HepG2 (cell line): ENCODE measurements at regions not wholly inside any gene's neighbourhood (a gene's known extent, or its start where the extent isn't known, plus 50 kb on each side); places are given as distances from the start of the nearest gene placed in this dataset.

Experiments
- MIXL1 ChIP-seq: IDR thresholded peaks from 2 replicates; pipeline ENCODE4 v1.6.1; 2016
- ZNF235 ChIP-seq: sonication (generic); formaldehyde crosslinking; IDR thresholded peaks from 2 replicates; pipeline ENCODE4 v1.8.1; 2023; ENCODE audit warnings: mild to moderate bottlenecking, missing genetic modification reagents, borderline replicate concordance

DNA sequence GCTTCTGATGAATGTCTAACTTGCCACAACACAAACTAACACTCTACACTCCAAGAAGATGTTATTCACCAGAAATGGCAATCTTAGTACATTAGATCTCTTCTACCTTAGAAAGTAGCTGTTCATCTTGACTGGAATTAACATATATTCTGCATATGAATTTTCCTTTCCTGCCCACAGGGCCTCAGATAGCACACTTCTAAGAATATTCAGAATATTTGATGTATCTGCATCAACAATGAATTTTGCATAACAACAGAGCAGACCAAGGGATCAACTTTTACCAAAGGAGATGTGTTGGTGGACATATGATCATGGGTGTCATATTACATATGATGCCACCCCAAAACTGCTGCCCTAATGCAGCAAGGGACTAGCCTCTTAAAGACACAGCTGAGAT lies 960.8 kb upstream of the GHITM start:
- TF ChIP-seq MIXL1 (CRISPR knock-in tag) (no peak), ZNF235 (CRISPR knock-in tag) (no peak)
